Esophagus muscularis mucosa (tissue), 4 donors: ENCODE measurements at regions not wholly inside any gene's neighbourhood (a gene's known extent, or its start where the extent isn't known, plus 50 kb on each side); places are given as distances from the start of the nearest gene placed in this dataset.
"Not testable (repeated sequence)": the region's sequence is repeated elsewhere in the genome, so short reads cannot be mapped to it uniquely, and the experiment has no call there.

Source experiments
- DNase-seq: peaks from one replicate; pipeline ENCODE4 v3.0.0-alpha.2; 2017; ENCODE audit errors: extremely low spot score
- H3K27ac ChIP-seq, 4 donors: fragments of 200-600 bp; sonication (generic); replicated peaks in 1 of 4; 1 replicate in 3 of 4; 2 replicates in 1 of 4; pipeline ENCODE4 v1.5.1; 2016 to 2019; ENCODE audit warnings: mild to moderate bottlenecking in 1 of 4
- H3K27me3 ChIP-seq, 4 donors: fragments of 200-600 bp; sonication (generic); one replicate each; pipeline versions ENCODE4 v1.5.1 to v1.6.0; 2016 to 2019
- H3K36me3 ChIP-seq, 4 donors: fragments of 200-600 bp; sonication (generic); one replicate each; pipeline ENCODE4 v1.5.1; 2016 to 2019
- H3K4me1 ChIP-seq, 4 donors: fragments of 200-600 bp; sonication (generic); one replicate each; pipeline ENCODE4 v1.5.1; 2016 to 2019
- H3K4me3 ChIP-seq, 4 donors: fragments of 200-600 bp; sonication (generic); 1 replicate in 2 of 4; 2 replicates in 2 of 4; pipeline ENCODE4 v1.5.1; 2016 to 2019; ENCODE audit warnings: mild to moderate bottlenecking in 4 of 4, moderate library complexity in 1 of 4
- H3K9me3 ChIP-seq, 4 donors: fragments of 200-600 bp; sonication (generic); 1 replicate in 3 of 4; 2 replicates in 1 of 4; pipeline ENCODE4 v1.5.1; 2016 to 2019
- CTCF ChIP-seq, 3 experiments: fragments of 200-600 bp in 2 of 3; fragments of 450-650 bp in 1 of 3; sonication (generic) in 2 of 3; IDR thresholded peaks; one replicate each; pipeline ENCODE4 v1.5.1; 2017 to 2019; ENCODE audit warnings: antibody characterized with exemption in 3 of 3, mild to moderate bottlenecking in 2 of 3, moderate library complexity in 1 of 3
- EP300 ChIP-seq: sonication (generic); formaldehyde crosslinking; IDR thresholded peaks from one replicate; pipeline ENCODE4 v1.6.1; 2017; ENCODE audit warnings: antibody characterized with exemption
- POLR2A ChIP-seq: fragments of 450-650 bp; IDR thresholded peaks from one replicate; pipeline ENCODE4 v1.6.1; 2017; ENCODE audit warnings: antibody characterized with exemption, moderate library complexity, mild to moderate bottlenecking, low read depth
- POLR2AphosphoS5 ChIP-seq, 2 donors: sonication (generic); formaldehyde crosslinking; IDR thresholded peaks; one replicate each; pipeline ENCODE4 v1.6.1; 2017; ENCODE audit warnings: antibody characterized with exemption in 2 of 2
- WGBS: methylation state at CpG from one replicate; pipeline ENCODE4 v1.1.5; 2018; 5-methylcytosine and 5-hydroxymethylcytosine counted together
- intact Hi-C: fragments of 100-400 bp; cut with DNase I; formaldehyde crosslinking; loops from one replicate; pipeline ENCODE4 v1.15.1; 2023

- WGBS, result 96% methylated on average over 3 of the region's 3 CpGs
- no peak for DNase-seq
- Histone ChIP-seq H3K36me3 (no peaks in the 10 kb centered on the region), H3K4me1 (no peaks in the 10 kb centered on the region), H3K4me3 (no peak overlapping the region), H3K27me3 (no peaks in the 10 kb centered on the region), H3K27ac (no peak overlapping the region), H3K9me3 (no peaks in the 10 kb centered on the region)
- intact Hi-C loops, result no loop called here
- TF ChIP-seq EP300 (no peak), POLR2A (no peak), POLR2AphosphoS5 (IDR thresholded peaks at IDR 0.05) (no peak)
Observed at GRCh38 chr3:732326-732928, 360.4 kb upstream of the CNTN6 start.

GRCh38 chr3:733313-733712 is 359.5 kb upstream of the CNTN6 start:
- DNase-seq, result no peak
- Histone ChIP-seq H3K4me3 (no peak overlapping the region), H3K9me3 (no peaks in the 10 kb centered on the region), H3K27me3 (no peaks in the 10 kb centered on the region), H3K4me1 (no peaks in the 10 kb centered on the region), H3K36me3 (no peaks in the 10 kb centered on the region), H3K27ac (no peak overlapping the region)
- TF ChIP-seq POLR2AphosphoS5 (IDR thresholded peaks at IDR 0.05) (no peak), CTCF (IDR thresholded peaks at IDR 0.05) (no peak), EP300 (no peak), POLR2A (no peak)
- intact Hi-C loops, result no loop called here
- 88% methylated on average over 4 of the region's 4 CpGs for WGBS

- DNase-seq, result no peak
- Histone ChIP-seq H3K27me3 (no peaks in the 10 kb centered on the region), H3K4me1 (no peaks in the 10 kb centered on the region), H3K4me3 (no peak overlapping the region), H3K9me3 (no peaks in the 10 kb centered on the region), H3K36me3 (no peaks in the 10 kb centered on the region), H3K27ac (no peak overlapping the region)
- TF ChIP-seq POLR2A, result no peak
- WGBS, result 93% methylated on average over 3 of the region's 3 CpGs
- intact Hi-C loops, result no loop called here
Observed at GRCh38 chr3:757711-758110, 335.1 kb upstream of the CNTN6 start.

- Histone ChIP-seq H3K4me3 (no peak overlapping the region), H3K27me3 (no peaks in the 10 kb centered on the region), H3K27ac (no peak overlapping the region), H3K36me3 (no peaks in the 10 kb centered on the region), H3K9me3 (no peaks in the 10 kb centered on the region), H3K4me1 (no peaks in the 10 kb centered on the region)
- no peak for TF ChIP-seq EP300
- no peak for TF ChIP-seq POLR2AphosphoS5 (IDR thresholded peaks at IDR 0.05)
- no peak for TF ChIP-seq CTCF (IDR thresholded peaks at IDR 0.05)
- TF ChIP-seq POLR2A, result no peak
- no peak for DNase-seq
- intact Hi-C loops, result no loop called here
Observed at GRCh38 chr3:759106-759505, 333.7 kb upstream of the CNTN6 start.

- H3K27ac ChIP-seq, H3K27me3 ChIP-seq, DNase-seq, H3K4me3 ChIP-seq, H3K4me1 ChIP-seq, H3K36me3 ChIP-seq, H3K9me3 ChIP-seq, intact Hi-C loops: not testable (repeated sequence)
- WGBS, result 88% methylated on average over 3 of the region's 3 CpGs
Observed at GRCh38 chr3:773433-773832, 319.4 kb upstream of the CNTN6 start.

GRCh38 chr3:775178-775880 is 317.5 kb upstream of the CNTN6 start:
- H3K36me3 ChIP-seq, result no peaks in the 10 kb centered on the region
- no peaks in the 10 kb centered on the region for H3K9me3 ChIP-seq
- no peak overlapping the region for H3K27ac ChIP-seq
- no peak for TF ChIP-seq POLR2A
- no peaks in the 10 kb centered on the region for H3K27me3 ChIP-seq
- H3K4me1 ChIP-seq, result no peaks in the 10 kb centered on the region
- intact Hi-C loops, result no loop called here
- H3K4me3 ChIP-seq, result no peak overlapping the region
- WGBS, result 89% methylated on average over 6 of the region's 6 CpGs
- no peak for DNase-seq

- no peak overlapping the region for H3K27ac ChIP-seq
- H3K27me3 ChIP-seq, result no peaks in the 10 kb centered on the region
- no peak overlapping the region for H3K4me3 ChIP-seq
- intact Hi-C loops, result no loop called here
- H3K9me3 ChIP-seq, result peaks cover 0 to 6% (median 0%) of the 10 kb centered on the region in 4 donors
- H3K4me1 ChIP-seq, result no peaks in the 10 kb centered on the region
- no peak for DNase-seq
- TF ChIP-seq POLR2AphosphoS5 (IDR thresholded peaks at IDR 0.05) (no peak), EP300 (no peak), CTCF (IDR thresholded peaks at IDR 0.05) (no peak), POLR2A (no peak)
- WGBS, result 76% methylated on average over 3 of the region's 3 CpGs
- no peaks in the 10 kb centered on the region for H3K36me3 ChIP-seq
Observed at GRCh38 chr3:780505-780904, 312.3 kb upstream of the CNTN6 start.
